ENCODE measurements at regions not wholly inside any gene's neighbourhood (a gene's known extent, or its start where the extent isn't known, plus 50 kb on each side); places are given as distances from the start of the nearest gene placed in this dataset.

DNA sequence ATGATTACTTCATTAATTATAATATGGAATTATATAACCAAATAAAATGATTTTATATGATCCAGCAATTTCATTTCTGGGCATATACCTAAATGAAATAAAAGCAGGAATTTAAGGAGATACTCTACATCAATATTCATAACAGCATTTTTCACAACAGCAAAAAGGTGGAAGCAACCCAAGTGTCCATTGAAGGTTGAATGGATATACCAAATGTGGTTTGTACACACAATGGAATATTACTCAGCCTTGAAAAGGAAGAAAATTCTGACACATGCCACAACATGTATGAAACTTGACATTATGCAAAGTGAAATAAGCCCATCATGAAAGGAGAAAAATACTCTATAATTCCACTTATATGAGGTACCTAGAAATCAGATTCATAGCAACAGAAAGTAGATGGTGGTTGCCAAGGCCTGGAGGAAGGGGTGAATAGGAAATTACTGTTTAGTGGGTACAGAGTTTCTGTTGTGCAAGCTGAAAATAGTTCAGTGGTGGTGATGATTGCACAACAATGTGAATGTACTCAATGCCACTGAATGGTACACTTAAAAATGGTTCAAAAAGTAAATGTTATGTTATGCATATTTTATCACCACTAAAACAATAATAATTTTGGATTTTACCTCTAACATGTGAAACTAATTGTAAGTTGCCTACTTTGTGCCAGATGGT lies 471.5 kb downstream of the SPRY1 start:
- Histone ChIP-seq H4K20me1 (ENCODE audit: control insufficient read depth, insufficient read depth, low read length, poor library complexity, severe bottlenecking) (no peaks in the 10 kb centered on the region), H3K36me3 (replicated peaks in 1 of 2; ENCODE audit: control extremely low read depth in 1 of 2, control insufficient read depth in 1 of 2, extremely low read depth in 1 of 2, insufficient read depth in 2 of 2, low read length in 1 of 2) (no peaks in the 10 kb centered on the region), H3K4me3 (ENCODE audit: control extremely low read depth in 1 of 5, extremely low read depth in 1 of 5, insufficient read depth in 1 of 5, low read depth in 2 of 5, low read length in 4 of 5) (no peak overlapping the region), H3K27ac (ENCODE audit: low read length in 2 of 2) (no peak overlapping the region), H2AFZ (ENCODE audit: insufficient read depth, low read depth, low read length, poor library complexity, severe bottlenecking) (no peak overlapping the region), H3K4me2 (replicated peaks; ENCODE audit: low read depth, low read length, poor library complexity, severe bottlenecking) (no peak overlapping the region), H3K79me2 (ENCODE audit: control insufficient read depth, insufficient read depth, low read length) (no peaks in the 10 kb centered on the region), H3K9me3 (ENCODE audit: control extremely low read depth in 1 of 3, control insufficient read depth in 2 of 3, insufficient read depth in 1 of 3, low read length in 2 of 3) (no peaks in the 10 kb centered on the region), H3K9ac (ENCODE audit: low read length) (no peak overlapping the region), H3K4me1 (ENCODE audit: control insufficient read depth in 2 of 2, insufficient read depth in 2 of 2, low read length in 2 of 2) (no peaks in the 10 kb centered on the region), H3K27me3 (replicated peaks in 1 of 4; ENCODE audit: control extremely low read depth in 1 of 4, control insufficient read depth in 3 of 4, insufficient read depth in 4 of 4, low read length in 3 of 4) (no peaks in the 10 kb centered on the region)
- TF ChIP-seq, protein P1, sequence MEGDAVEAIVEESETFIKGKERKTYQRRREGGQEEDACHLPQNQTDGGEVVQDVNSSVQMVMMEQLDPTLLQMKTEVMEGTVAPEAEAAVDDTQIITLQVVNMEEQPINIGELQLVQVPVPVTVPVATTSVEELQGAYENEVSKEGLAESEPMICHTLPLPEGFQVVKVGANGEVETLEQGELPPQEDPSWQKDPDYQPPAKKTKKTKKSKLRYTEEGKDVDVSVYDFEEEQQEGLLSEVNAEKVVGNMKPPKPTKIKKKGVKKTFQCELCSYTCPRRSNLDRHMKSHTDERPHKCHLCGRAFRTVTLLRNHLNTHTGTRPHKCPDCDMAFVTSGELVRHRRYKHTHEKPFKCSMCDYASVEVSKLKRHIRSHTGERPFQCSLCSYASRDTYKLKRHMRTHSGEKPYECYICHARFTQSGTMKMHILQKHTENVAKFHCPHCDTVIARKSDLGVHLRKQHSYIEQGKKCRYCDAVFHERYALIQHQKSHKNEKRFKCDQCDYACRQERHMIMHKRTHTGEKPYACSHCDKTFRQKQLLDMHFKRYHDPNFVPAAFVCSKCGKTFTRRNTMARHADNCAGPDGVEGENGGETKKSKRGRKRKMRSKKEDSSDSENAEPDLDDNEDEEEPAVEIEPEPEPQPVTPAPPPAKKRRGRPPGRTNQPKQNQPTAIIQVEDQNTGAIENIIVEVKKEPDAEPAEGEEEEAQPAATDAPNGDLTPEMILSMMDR (IDR thresholded peaks at IDR 0.05): no peak
- CTCF ChIA-PET: no interaction called here
- no peak overlapping the region for H3K4me3 Mint-ChIP-seq
- DNase-seq: no peak
- H3K4me1 Mint-ChIP-seq: no peaks in the 10 kb centered on the region
- no peak for ATAC-seq (ENCODE audit: low read depth)
- H3K27me3 Mint-ChIP-seq: no peaks in the 10 kb centered on the region
- H3K27ac Mint-ChIP-seq: no peak overlapping the region
- no peaks in the 10 kb centered on the region for H3K9me3 Mint-ChIP-seq (ENCODE audit: insufficient read depth)
- intact Hi-C loops (cut with micrococcal nuclease): no loop called here
- POLR2A ChIA-PET: no interaction called here

DNA sequence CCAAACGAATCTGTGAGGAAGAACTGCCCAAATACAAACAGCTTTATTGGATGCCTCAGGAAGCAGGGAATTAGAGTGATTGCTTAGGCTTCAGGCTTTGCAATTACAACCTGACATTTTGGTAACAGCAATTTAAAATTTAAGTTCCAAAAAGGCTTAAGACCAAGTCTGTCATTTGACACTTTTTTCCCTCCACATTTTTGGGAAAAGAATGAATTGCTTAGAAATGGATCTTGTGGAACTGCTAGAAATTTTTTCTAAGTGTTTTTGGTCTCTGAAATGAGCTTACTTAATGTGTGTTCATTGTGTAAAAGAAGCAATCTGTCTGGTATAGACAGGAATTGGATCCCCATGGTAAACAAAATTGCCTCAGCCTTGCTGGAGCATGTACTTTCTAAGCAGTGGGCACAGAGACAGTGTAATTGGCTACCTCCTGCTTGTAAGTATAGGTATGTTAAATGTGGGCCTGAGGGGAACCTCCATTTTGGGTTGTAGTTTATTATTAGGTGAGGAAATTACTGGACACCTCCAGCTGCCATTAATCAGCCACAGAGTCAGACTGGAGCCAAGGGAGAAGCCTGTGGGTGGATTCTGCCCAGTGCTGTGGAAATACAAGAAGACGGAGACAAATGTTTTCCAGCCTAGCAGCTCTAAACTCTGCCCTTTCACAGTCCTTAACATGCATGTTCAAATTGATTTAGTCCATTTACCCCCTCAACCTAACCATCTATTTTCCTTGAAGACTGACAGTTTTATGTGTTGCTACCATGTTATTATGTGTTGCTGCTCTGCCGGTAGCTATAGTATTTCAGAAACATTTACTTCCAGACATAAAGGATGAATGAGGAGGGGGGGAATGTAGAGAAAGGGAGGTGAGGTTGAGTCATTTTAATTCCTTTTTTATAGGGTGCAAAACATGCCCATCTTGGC lies 473.0 kb downstream of the SPRY1 start:
- Histone ChIP-seq H2AFZ (ENCODE audit: insufficient read depth, low read depth, low read length, poor library complexity, severe bottlenecking) (no peak overlapping the region), H3K9ac (ENCODE audit: low read length) (no peak overlapping the region), H3K27me3 (replicated peaks in 1 of 4; ENCODE audit: control extremely low read depth in 1 of 4, control insufficient read depth in 3 of 4, insufficient read depth in 4 of 4, low read length in 3 of 4) (no peaks in the 10 kb centered on the region), H3K4me2 (replicated peaks; ENCODE audit: low read depth, low read length, poor library complexity, severe bottlenecking) (no peak overlapping the region), H3K79me2 (ENCODE audit: control insufficient read depth, insufficient read depth, low read length) (no peaks in the 10 kb centered on the region), H3K27ac (ENCODE audit: low read length in 2 of 2) (no peak overlapping the region), H3K4me3 (ENCODE audit: control extremely low read depth in 1 of 5, extremely low read depth in 1 of 5, insufficient read depth in 1 of 5, low read depth in 2 of 5, low read length in 4 of 5) (no peak overlapping the region), H3K4me1 (ENCODE audit: control insufficient read depth in 2 of 2, insufficient read depth in 2 of 2, low read length in 2 of 2) (no peaks in the 10 kb centered on the region), H3K9me3 (ENCODE audit: control extremely low read depth in 1 of 3, control insufficient read depth in 2 of 3, insufficient read depth in 1 of 3, low read length in 2 of 3) (no peaks in the 10 kb centered on the region), H3K36me3 (replicated peaks in 1 of 2; ENCODE audit: control extremely low read depth in 1 of 2, control insufficient read depth in 1 of 2, extremely low read depth in 1 of 2, insufficient read depth in 2 of 2, low read length in 1 of 2) (no peaks in the 10 kb centered on the region), H4K20me1 (ENCODE audit: control insufficient read depth, insufficient read depth, low read length, poor library complexity, severe bottlenecking) (no peaks in the 10 kb centered on the region)
- TF ChIP-seq EZH2 (IDR thresholded peaks at IDR 0.05; ENCODE audit: borderline replicate concordance, insufficient read depth, low read depth, low read length, poor library complexity, severe bottlenecking): no peak
- TF ChIP-seq, protein P1 (IDR thresholded peaks at IDR 0.05): no peak
- H3K27ac Mint-ChIP-seq: no peak overlapping the region
- no peaks in the 10 kb centered on the region for H3K9me3 Mint-ChIP-seq (ENCODE audit: insufficient read depth)
- no CpG with 5 or more reads among the region's 3 CpGs for WGBS (ENCODE audit: insufficient coverage)
- intact Hi-C loops (cut with micrococcal nuclease): no loop called here
- DNase-seq (no peak), ATAC-seq (ENCODE audit: low read depth) (no peak)
- H3K4me1 Mint-ChIP-seq: no peaks in the 10 kb centered on the region
- H3K27me3 Mint-ChIP-seq: no peaks in the 10 kb centered on the region
- POLR2A ChIA-PET: no interaction called here
- H3K4me3 Mint-ChIP-seq: no peak overlapping the region
- CTCF ChIA-PET: no interaction called here

All from B cell (primary cell).